Activated CD4-positive, alpha-beta T cell treated with anti-CD3 and anti-CD28 coated beads for 48 hours (primary cell): ENCODE measurements at regions not wholly inside any gene's neighbourhood (a gene's known extent, or its start where the extent isn't known, plus 50 kb on each side); places are given as distances from the start of the nearest gene placed in this dataset.
"Not testable (repeated sequence)": the region's sequence is repeated elsewhere in the genome, so short reads cannot be mapped to it uniquely, and the experiment has no call there.

Experiments used
- DNase-seq: peaks from one replicate; pipeline ENCODE4 v3.0.0-alpha.2; 2020

GRCh38 chr2:226184940-226185615 is 614.5 kb downstream of the IRS1 start:
- no peak for DNase-seq

GRCh38 chr2:226184540-226184939 is 615.1 kb downstream of the IRS1 start:
- no peak for DNase-seq

GRCh38 chr2:226183550-226183949 is 616.1 kb downstream of the IRS1 start:
- no peak for DNase-seq

- no peak for DNase-seq
Observed at GRCh38 chr2:226183033-226183432, 616.6 kb downstream of the IRS1 start.

- no peak for DNase-seq
Observed at GRCh38 chr2:226181909-226182308, 617.7 kb downstream of the IRS1 start.

- no peak for DNase-seq
Observed at GRCh38 chr2:226180281-226180884, 619.2 kb downstream of the IRS1 start.

GRCh38 chr2:226179010-226179409 is 620.6 kb downstream of the IRS1 start:
- DNase-seq, result no peak

GRCh38 chr2:226176283-226176984 is 623.2 kb downstream of the IRS1 start:
- DNase-seq, result no peak

- no peak for DNase-seq
Observed at GRCh38 chr2:226174390-226174789, 625.2 kb downstream of the IRS1 start.

GRCh38 chr2:226172939-226173338 is 626.7 kb downstream of the IRS1 start:
- DNase-seq, result no peak

- DNase-seq, result no peak
Observed at GRCh38 chr2:226172309-226172708, 627.3 kb downstream of the IRS1 start.

GRCh38 chr2:226169751-226170581 is 629.7 kb downstream of the IRS1 start:
- DNase-seq, result no peak

GRCh38 chr2:226168496-226169160 is 631.0 kb downstream of the IRS1 start:
- no peak for DNase-seq

GRCh38 chr2:226164512-226164911 is 635.1 kb downstream of the IRS1 start:
- no peak for DNase-seq

GRCh38 chr2:226160617-226161016 is 639.0 kb downstream of the IRS1 start:
- not testable (repeated sequence) for DNase-seq

- no peak for DNase-seq
Observed at GRCh38 chr2:226159875-226160479, 639.6 kb downstream of the IRS1 start.

GRCh38 chr2:226158940-226159339 is 640.7 kb downstream of the IRS1 start:
- no peak for DNase-seq

GRCh38 chr2:226158229-226158628 is 641.4 kb downstream of the IRS1 start:
- no peak for DNase-seq

GRCh38 chr2:226155093-226155875 is 644.3 kb downstream of the IRS1 start:
- no peak for DNase-seq

GRCh38 chr2:226154610-226155009 is 645.0 kb downstream of the IRS1 start:
- DNase-seq, result no peak

GRCh38 chr2:226153553-226153952 is 646.1 kb downstream of the IRS1 start:
- no peak for DNase-seq
